Effector CD4-positive, alpha-beta T cell (primary cell): ENCODE measurements at regions not wholly inside any gene's neighbourhood (a gene's known extent, or its start where the extent isn't known, plus 50 kb on each side); places are given as distances from the start of the nearest gene placed in this dataset.
"Not testable (repeated sequence)": the region's sequence is repeated elsewhere in the genome, so short reads cannot be mapped to it uniquely, and the experiment has no call there.

Experiments
- DNase-seq: peaks from one replicate; pipeline ENCODE4 v3.0.0-alpha.2; 2020

DNA sequence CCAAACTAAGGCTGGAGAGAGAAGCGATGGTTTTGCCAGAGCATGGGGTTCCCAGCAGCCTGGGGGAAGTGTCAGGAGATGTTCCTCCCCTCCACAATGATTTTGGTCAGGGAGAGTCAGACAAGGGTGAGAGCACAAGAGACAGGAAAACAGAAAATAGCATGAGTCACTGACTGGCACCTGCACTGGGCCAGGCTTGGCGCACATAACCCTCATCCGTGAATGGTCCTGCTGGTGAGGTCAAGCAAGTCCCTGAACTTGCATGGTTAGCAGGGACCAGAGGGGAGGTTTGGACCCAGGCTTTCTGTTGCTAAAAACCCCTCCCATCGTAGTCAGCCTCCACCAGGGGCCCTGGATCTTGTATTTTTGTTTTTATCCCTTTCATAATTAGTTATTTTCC is 174.5 kb upstream of the MYT1L start:
- no peak for DNase-seq

DNA sequence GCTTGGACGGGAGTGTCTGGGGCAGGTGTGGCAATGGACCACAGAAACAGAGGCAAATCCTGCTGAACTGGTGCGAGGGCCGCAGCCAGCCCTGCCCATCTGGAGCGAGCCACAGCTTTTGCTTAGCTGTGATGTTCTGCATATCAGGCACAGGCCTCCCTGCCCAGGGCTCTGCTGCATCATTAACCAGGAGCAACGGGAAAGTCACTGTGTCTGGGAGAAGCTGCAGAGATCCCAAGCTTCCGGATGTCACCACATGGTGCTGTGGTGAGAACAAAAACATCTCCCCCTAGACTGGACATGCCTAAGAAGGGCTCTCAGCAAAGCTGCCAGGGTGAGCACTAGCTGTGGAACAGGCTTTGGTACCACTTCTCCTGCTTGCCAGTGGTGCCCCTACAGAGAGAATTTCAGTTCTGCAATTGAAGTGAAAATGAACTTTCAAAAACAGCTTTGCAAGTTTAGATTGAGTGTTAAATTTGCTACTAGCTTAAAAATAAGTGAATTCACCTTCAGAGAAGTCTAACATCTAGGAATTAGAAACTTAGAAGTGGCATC is 172.9 kb upstream of the MYT1L start:
- DNase-seq = no peak

DNA sequence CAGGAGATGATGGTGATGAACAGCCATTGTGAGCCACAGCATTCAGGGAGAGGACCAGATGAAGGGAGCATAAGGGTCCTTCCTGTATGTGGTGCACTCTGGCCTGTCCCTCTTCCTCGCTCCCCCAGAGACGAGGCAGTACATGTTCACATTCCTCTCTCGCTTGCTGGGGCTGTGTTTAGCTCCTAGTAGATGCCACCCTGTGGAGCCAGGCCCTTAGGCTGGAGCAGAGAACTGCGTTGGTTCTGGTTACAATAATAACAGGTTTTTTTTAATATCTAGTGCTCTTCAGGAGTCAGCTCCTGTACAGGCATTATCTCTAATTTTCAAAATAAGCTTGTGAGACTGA is 171.1 kb upstream of the MYT1L start:
- no peak for DNase-seq

DNA sequence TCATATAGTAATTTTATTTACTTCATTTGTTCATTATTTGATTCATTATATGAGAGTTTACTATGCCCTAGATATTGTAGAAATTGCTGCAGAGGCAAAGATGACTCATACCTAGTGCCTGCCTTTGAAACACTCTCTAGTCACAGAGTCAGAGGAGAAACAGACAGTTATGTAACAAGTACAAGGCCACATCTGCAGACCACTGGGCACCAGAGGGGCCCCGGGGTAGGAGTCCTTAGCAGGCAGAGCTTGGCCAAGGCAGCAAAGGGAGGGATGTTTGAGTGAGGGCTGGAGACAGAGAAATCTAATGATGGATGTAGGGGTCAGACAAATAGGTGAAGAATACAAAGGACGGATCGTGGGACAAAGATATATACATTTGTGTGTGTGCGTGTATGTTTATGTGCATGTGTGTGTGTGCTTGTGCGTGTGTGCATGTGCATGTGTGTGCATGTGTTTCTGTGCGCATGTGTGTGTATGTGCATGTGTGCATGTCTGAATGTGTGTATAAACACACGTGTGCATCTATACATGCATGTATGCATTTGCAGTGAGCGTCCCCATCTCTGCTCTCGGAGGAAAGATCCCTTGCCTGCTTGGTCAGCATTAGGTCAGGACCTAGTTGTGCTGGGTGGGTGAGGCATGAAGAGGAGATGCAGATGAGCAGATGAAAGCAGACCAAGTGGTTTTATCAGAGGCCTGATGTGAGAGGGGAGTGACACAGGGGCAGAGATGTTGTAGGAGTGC is 170.6 kb upstream of the MYT1L start:
- DNase-seq = no peak

DNA sequence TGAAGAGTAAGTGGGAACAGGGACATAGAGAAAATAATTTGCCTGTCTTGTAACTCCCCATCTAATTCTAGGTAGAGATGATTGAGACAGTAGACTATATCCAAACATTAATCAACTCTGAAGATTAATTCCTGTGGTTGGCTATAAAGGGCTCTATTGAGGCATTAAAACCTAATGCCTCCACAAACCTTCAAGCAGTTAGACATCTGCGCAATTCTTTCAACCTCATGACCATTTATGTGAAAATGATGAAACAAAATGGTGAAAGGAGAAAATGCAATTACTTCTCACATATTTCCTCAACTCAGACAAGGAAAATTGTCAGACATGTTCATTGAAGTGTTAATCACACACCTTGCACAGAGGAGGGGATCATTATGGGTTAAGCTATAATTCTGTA is 164.5 kb upstream of the MYT1L start:
- DNase-seq = no peak

DNA sequence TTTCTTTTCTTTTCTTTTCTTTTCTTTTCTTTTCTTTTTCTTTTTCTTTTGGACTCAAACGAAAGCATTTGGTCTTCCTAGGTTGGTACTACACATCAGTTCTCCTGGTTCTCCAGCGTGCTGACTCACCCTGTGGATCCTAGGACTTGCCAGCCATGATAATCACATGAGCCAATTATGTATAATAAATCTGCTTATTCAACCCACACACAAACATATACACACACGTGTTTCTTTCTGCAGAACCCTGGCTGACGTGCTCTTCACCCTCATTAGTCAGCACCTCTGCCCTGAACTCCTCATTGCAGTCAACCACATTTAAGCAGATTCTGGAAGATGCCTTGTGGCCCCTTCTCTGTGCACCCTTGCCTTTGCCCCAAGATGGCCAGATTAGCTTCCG is 162.4 kb upstream of the MYT1L start:
- no peak for DNase-seq

DNA sequence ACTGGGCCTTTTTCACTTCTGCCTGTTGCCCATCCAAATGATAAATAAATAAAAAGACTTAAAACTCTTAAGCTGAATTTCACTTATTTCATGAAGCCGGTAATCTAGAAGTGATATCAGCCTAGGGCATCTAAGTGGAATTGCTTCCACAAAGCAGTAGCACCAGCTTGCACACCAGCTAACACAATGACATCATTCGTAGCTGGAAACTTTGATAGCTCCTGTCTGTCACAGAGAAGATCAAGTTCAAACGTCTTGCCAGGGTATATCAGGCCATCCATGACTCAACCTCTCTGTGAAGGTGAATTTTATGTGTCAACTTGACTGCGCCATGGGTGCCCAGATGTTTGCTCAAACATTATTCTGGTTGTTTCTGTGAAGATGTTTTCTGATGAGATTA is 161.7 kb upstream of the MYT1L start:
- no peak for DNase-seq

DNA sequence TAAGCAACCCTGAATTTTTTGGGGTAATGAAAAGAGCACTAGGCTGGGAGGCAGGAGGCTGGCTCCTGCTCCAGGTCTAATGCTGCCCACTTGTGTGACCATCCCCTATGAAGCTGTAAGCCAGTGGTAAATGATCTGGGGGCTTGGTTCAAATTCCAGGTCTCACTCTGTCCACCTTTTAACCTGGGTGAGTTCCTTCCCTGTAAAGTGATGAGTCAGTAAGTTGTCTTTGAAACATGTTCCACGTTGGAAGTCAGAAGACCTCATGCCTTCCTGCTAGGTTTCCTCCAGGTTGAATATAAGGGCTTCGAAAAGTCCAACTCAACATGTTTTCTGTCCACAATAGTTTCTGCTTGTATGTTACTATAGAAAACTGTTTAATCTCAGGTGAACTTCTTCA is 160.9 kb upstream of the MYT1L start:
- DNase-seq = no peak

DNA sequence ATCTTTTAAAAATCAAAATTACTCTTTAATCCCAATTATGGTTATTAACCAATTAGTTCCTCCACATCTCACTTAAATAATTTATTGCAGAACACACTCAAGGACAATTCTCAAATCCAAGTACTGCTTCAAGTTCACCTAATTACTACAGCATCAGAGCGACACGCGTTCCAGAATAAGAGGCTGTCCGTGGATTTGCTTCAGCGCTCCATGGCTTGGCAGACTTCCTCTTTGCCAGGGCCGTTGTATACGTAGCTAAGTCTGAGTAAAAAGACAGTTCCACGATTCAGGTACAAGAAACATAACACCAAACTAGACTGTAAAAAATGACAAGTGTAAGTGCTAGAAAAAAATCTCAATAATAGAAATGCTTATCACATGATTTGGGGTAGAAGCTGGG is 153.2 kb upstream of the MYT1L start:
- no peak for DNase-seq

DNA sequence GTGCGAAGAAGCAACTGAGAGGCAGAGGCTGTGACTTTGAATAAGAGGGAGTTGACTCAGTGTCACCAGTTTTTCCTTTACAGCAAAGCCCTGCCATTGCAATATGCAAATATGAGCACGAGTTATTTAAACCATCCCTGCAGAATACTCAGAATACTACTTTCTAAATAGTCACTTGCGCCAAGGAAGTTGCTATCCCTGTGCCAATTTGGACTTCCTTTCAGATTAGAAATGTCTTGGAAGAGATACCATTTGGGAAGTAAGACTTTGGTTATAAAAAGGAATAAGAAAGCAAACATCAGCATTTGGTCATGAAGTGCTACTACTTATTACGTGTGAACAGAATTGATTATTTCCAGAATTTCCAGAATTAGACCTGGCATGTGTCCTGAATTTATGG is 151.8 kb upstream of the MYT1L start:
- no peak for DNase-seq

DNA sequence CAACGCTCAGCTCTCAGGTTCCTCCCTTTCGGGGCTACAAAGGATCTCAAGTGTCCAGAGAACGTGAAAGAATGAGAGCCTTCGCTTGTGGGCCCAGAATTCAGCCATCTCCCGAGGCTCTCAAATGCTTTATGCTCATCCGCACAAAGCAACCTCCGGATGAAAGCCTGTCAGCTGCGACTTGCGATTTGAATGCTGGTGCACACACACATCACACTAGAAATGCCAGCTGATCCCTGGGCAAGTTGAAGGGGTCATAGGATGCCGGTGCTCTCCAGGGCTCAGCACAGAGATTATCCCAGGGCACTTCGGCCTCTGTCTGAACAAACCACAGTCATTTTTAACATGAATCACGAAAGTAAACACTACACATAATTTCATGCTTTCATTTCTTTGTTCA is 141.8 kb upstream of the MYT1L start:
- DNase-seq = no peak

DNA sequence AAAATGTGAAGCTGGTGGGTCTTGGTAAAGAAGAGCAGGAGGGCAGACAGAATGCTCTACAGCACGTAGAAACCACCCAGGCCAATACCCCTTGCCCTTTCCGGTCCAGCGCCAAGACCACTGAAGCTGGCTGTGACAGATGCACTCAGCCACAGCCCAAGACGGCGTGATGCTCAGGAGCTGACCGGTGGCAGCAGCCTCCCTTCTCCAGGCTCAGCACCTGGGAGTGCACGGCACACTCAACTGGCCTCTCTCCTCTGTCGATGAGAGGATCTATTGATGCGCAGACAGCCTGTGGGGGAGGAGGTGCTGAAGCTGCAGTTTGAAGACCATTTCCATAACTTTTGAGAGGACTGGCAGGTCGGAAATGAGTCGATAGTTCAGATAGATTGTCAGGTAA is 141.0 kb upstream of the MYT1L start:
- DNase-seq = no peak

DNA sequence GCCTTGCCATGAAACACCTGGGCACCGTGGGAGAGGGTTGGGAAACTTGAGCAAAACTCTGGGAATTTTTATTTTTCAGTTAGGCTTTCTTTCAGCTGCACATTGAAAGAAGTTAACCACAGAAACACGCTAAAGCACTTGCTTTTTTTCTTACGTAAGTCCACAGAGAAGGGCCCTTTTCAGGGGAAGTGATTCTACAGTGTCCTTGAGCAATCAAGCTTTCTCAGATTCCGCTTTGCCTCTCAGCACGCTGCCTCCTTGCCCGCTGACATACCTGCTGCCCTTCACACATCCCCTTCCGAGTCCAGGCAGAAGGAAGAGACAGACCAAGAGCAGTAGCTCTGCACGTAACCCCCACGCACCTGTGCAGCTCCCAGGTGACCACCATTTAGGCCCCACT is 135.5 kb upstream of the MYT1L start:
- DNase-seq = no peak

DNA sequence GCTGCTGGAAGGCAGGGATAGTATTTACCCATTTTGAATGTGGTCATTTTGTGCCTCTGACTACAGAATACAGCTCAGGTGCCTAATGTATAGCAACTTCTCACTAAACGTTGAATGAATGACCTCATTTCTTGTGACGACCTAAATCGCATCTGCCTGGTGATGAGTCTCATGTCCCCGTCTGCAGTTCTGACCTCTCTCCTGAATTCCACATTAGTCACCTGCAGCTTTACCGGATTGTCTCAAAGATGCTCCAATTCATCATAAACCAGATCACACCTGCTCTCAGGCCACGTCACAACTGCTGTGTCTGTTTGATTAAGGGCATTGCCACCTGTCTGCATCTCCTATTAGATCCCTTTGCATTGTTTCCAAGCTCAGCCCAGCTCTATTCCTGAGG is 133.6 kb upstream of the MYT1L start:
- DNase-seq = no peak

DNA sequence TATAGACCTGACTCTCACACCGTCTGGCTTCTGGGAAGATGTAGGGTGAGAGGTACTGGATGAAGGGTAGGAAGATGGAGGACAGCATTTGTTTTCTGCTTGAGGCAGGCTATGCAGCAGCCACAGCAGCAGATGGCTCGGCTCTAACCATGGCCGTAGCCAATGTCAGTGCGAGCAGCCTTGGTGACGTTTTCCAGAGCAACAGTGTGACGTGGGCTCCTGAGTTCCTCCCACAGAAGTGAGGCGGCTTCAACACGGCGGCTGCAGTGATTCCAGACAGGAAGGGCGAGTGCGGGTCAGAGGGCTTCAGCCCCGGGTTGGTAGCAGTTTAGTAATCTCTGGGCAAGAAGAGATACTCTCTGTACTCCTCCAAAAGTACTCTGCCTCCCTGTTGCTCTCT is 133.0 kb upstream of the MYT1L start:
- DNase-seq = no peak

DNA sequence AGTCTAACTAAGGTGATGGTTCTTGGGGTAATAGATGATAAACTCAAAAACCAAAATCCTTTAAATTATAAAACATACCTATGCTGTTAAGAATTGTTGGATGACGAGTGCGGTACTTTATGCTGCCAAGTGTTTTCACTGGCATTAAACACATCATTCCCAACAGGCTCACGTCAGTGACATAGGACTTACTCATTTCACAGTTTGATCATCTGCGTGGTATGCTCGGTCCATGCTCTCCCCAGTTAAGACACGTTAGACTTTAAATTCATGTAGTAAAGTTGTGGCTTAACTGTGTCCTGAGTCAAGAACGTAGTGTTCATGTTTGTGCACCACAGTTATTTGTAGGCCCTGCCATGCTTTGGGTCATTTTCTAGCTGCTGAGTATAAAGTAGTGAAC is 125.6 kb upstream of the MYT1L start:
- no peak for DNase-seq

DNA sequence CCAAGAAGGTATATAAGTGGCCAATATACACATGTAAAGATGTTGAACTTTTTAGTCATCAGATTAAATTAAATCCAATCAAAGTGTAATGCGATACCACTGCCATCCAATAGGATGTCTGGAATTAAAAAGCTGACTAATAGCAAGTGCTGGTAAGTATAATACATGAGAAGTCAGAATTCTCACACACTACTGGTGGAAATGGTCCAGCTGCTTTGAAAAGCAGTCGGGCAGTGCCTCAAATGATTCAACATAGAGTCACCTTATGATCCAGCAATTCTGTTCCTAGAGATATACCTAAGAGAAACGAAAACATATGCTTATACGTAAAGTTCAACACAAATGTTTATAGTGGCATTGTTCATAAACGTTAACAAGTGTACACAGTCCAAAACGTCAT is 124.1 kb upstream of the MYT1L start:
- no peak for DNase-seq

DNA sequence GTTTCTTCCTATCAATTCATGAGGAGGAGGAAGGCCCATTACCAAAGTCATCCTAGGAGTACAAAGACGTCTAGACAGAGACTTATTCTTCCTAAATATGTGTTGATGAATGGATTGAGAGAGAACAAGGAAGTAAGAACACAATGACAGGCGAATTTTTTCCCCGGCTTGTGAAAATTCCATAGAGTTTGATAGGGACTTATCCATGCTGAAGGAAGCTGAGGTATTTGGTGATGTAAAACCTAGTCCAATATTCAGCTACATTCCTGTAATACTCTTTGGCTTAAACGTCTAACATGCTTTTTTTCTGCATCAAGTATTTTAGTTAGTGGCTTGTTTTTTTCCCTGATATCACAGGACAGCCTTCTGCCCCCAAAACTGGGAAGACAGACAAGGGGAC is 121.9 kb upstream of the MYT1L start:
- DNase-seq = no peak

DNA sequence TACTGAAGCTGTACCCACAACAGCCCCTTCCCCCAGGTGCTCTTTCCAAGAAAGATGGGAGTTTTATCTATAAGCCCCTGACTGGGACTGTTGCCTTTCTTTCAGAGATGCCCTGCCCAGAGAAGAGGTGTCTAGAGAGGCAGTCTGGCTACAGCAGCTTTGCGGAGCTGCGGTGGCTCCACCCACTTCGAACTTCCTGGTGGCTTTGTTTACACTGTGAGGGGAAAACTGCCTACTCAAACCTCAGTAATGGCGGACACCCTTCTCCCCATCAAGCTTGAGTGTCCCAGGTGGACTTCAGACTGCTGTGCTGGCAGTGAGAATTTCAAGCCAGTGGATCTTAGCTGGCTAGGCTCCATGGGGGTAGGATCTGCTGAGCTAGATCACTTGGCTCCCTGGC is 120.2 kb upstream of the MYT1L start:
- not testable (repeated sequence) for DNase-seq

DNA sequence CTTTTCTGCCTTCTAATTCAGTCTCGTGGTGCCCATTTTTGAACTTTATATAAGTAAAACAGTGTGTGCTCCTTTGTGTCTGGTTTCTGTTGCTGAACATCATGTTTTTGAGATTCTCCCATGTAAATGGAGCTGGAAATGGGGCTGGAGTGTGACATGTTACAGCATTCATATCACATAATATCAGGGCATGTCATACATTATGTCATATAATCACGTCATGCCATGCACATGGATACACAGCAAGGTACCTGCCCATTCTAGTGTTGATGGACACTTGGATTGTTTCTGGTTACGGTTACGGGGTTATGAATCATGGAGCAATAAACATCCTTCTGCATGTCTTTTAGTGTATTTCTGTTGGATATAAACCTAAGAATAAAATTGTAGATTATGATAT is 117.1 kb upstream of the MYT1L start:
- DNase-seq = no peak

DNA sequence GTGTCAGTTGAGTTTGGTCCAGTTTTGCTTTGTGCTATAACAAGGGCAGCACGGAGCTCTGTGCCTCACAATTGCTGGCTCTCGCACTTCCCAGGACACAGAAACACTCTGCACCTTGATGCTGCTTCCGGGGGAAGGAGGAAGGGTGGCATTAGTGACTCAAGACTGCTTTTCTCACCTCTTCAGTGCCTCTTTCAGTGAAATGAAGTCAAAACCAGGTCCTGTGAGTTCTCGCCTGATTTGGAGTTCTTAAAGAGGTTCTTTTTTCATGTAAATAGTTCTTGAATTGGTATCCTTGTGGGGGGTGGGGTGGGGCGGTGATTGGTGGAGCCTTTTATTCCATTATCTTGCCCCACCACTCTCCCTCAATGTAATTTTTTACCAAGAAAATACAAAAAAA is 91.5 kb upstream of the MYT1L start:
- no peak for DNase-seq

DNA sequence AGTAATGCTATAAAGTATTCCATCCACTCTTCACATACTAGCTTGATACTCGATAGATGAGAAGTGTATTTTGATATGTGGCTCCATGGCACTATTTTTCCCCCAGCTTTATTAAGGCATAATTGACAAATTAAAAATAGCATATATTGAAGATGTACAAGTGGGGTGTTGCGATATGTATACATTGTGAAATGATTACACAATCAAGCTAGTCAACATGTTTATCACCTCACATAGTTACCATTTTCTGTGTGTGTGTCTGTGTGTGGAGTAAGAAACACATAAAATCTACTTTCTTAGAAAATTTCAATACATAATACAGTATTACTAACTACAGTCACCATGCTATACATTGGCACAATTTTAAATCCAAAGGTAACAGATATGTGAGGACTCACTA is 82.5 kb upstream of the MYT1L start:
- no peak for DNase-seq

DNA sequence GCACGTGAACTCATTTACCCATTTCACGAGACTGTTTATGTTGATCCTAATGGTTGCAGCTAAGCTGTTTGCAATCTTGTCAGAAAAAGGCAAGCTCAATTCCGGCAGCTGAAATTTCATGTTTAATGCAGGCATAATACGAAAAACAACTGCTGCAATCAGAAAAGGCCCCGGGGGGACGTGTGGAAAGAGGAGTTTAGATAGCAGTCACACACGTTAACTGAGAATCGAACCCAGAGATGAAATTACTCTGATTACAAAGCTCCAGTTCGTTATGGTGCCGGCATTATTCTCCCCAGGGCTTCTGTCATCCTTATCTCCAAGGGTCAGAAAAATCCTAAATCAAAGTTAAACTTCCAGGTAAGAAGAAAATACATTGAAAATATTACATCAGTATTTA is 79.9 kb upstream of the MYT1L start:
- no peak for DNase-seq

DNA sequence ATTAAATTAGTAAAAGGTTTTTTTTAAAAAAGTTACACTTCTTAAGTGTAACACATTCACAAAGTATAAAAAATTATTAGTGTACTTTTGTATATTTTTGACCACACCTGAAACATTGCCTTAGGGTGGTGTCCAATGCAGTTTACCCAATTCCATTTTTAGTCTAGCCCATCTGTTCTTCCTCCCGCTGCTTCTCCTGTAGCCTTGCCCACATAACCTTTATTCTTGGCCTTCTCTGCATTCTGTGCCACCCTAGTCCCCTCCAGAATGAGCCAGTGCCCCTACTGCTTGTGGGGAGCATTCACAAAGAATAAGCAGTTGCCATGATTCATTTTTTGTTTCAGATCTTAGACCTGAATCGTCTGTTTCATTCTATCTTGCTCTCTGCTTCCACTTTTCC is 78.4 kb upstream of the MYT1L start:
- no peak for DNase-seq

DNA sequence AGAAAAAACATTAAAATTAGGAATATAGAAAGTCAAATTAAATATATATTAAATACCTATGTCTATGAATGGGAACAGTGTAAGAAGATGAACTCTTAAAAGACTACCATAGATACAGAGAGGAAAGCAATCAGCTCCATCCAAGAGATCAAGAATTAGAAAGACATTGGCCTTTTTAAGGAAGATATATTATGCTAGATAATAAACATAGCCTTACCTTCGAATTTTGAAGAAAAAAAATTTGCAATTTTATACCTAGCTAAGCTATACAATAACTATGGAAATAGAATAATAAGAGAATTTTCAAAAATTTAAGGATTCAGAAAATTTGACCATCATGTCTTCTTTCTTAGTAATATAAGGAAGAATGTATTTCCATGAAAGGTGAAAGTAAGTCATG is 74.7 kb upstream of the MYT1L start:
- no peak for DNase-seq
